GM18861 (cell line): ENCODE measurements at regions not wholly inside any gene's neighbourhood (a gene's known extent, or its start where the extent isn't known, plus 50 kb on each side); places are given as distances from the start of the nearest gene placed in this dataset.

Source experiments
- ATAC-seq: cut with Tn5 transposase; IDR thresholded peaks from one replicate; pipeline ENCODE4 v1.9.1; 2021; ENCODE audit not compliant: unreplicated experiment

DNA sequence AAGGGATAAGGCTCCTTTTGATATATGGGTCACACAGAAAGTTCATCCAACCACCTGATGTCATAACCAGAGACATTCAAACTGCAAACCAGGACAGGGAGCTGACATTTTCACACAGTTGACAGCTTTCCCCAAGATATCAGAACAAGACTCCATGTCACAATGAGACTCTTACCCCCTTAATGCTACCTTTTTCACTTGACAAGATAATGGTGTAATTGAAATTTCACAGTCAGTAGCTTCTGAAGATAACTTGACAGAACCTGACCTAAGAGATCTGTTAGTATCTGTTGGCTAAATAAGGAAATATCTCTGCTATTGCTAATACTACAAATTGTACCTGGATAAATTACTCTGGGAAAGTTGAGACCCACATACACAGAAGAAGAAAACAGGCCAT is 187.3 kb downstream of the C12orf50 start:
- ATAC-seq = no peak

DNA sequence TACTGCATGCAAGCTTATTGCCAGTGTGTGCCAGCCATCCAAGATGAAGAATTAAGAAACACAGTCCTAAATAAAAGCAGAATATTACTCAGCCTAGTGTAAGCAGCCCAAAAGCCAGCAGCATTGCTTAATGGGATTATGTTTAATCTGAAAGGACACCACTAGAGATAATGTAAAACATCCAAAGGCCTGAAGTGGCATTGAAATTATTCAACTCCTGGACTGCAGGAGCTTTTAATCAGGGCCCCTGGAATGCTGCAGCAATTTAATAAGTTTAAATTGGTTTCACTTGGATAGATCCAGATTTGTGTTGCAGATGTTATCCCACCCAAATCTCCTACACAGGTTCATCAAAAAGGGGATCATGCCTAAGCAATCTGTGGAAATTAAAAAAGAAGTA is 193.0 kb downstream of the C12orf50 start:
- ATAC-seq = no peak

DNA sequence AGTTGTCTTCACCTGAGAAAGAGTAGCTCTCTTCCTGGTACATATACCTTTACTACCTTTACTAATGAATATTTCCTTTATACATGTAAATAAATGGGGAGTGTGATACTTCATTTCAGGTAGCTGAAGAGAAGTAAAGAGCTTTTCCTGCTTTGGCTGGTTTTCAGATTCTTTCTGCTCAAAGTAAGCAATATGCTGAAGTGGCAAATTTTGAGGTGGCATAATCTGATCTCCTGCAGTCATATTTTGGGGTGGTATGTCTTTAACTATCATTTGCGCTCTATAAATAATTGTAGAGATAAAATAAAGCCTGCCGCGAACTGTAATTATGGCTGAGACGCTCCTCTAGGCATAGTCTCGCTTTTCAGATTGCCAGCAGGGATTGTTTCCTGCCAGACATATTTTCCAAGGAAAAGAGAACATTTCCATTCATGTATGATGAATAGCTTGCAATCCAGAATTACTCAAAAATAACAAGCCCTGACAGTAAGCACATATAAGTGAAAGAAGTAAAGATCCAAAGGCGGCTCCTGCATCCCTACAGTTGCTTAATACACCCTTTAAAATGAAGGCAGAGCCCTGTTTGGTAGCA is 200.7 kb downstream of the C12orf50 start:
- no peak for ATAC-seq

DNA sequence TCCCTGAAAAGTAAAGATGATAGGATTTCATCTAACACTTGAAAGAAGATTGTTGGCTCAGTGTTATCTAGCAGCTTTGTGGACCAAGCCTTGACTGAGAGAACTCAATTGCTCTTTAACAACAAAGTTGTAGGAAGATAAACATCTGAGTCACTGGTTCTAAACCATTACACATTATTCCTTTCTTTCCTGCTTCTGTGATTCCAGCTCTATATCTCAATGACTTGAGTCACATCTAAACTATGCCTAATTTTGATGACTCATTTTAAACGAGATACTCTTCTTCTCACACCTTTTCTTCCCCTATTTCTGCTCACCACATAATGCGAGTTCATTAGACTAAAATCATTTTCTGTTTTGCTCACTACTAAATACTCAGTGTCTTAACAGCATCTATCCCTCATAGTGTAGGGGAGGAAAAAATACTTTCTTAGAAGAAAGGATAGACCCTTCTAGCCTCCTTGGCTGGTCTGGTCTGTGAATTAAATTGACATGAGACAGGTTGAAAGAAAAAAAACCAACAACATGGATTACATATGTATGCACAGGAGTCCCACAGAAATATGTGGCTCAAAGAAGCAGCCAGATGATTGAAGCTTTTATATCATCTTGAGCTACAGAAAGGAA is 201.4 kb downstream of the C12orf50 start:
- no peak for ATAC-seq

DNA sequence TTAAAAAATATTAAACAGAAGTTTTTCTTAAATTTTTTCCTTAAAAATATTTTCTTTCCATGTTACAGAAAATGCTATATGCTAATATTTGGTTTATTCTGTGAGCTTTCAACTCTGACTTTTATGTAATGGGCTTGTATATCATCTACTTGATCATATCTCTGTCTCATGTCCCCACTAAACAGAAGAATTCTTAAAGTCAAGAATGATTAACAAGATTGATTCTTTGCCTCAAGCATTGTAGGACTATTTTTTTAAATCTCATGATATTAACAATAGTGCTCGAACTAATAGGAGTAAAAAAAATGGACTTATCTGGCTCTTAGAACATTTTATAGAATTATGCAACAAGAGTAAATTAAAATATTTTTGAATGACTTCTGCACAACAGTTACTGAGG is 206.3 kb downstream of the C12orf50 start:
- ATAC-seq = no peak

DNA sequence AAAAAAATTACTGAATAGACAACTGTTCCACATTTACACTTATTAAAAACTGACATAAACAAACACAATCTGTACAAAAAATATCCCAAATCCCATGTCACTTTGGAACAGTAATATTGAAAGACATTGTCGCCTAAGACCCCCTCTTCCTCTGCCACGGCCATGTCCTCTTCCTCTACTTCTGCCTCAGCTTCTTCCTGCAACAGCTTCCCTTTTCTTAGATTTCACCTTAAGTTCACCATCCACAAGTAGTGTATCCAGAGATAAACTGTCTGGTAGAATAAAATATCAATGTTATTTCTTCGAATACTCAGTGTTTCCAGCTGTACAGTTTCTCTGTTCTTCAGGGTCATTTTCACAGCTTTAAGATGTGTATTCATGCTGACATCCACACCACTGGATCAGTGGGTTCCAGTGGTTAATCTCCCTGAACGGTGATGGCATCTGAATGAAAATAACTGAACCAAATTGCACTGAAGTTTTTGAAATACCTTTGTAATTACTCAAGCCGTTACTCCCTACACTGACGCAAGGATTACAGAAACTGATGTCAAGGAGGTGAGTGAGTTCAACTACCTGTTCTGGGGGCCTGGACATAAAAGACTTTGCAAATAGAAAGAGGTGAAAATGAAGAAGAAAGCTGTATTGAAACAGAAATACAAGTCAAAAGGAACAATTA is 208.5 kb downstream of the C12orf50 start:
- ATAC-seq = no peak

DNA sequence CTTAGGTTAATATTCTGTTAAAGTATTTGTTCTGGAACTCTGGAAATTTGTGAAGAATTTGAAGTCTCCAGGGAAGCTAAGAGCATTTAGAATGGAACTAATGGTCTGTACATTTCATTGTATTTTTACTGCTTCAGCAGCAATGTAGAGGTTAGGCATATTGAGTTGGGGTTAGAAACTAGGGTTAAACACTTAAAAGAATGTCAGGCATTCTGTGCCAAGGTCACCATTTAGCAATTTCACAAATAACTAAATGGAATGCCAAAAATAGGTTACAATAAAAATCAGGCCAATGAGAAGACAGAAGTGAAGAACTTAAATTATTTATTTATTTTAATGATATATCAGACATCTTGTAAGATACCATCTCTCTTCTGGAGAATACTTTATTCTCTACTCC is 210.8 kb downstream of the C12orf50 start:
- ATAC-seq = no peak

DNA sequence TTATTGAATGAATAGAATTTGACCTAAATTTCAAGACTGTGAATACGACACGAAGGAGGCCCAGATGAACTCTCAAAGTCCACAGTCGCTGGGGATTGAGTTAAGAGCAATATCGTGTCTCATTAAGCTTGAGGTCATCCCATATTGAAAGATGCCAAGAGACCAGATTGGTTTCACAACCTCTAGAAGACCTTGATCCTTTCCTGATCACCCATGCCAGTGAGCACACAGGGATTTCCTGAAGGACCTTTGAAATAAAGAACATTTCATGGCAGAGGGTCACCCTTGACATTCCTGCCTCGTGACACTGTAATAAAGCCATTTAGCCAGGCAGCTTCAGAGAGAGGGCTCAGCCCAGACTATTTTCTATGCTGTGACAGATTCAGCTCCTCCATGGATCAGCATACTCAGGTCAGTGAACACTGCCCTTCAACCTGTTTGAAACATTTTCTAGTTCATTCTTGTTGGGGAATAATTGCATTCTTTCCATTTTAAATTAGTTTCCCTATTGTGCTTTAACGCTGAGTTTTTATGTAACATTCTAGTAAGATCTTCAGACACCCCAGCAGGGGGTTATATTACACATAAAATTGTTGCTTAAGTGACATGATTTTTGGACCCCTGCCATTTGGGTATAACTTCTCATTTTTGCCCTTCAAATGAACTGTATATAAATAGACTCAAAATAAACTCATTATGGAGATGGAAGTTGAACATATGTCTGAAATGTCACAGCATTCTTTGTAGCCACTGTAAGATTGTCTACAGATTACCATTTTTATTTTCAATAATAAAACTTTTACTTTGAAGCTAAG is 213.2 kb downstream of the C12orf50 start:
- no peak for ATAC-seq

DNA sequence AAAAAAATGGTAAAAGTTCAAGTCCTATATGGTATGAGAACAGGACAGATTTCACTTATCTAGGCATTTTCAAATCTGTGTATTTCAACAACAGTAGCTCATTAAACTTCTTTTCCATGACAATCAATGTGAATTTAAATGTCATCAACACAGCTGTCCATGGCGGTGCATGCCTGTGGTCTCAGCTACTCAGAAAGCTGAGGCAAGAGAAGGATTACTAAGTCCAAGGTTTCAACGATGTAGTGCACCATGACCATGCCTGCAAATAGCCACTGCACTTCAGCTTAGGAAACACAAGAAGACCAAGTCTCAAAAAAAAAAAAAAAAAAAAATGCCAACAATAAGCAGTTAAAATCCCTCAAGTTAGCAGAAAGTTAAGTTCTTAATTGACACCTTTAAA is 214.6 kb downstream of the C12orf50 start:
- ATAC-seq = no peak

DNA sequence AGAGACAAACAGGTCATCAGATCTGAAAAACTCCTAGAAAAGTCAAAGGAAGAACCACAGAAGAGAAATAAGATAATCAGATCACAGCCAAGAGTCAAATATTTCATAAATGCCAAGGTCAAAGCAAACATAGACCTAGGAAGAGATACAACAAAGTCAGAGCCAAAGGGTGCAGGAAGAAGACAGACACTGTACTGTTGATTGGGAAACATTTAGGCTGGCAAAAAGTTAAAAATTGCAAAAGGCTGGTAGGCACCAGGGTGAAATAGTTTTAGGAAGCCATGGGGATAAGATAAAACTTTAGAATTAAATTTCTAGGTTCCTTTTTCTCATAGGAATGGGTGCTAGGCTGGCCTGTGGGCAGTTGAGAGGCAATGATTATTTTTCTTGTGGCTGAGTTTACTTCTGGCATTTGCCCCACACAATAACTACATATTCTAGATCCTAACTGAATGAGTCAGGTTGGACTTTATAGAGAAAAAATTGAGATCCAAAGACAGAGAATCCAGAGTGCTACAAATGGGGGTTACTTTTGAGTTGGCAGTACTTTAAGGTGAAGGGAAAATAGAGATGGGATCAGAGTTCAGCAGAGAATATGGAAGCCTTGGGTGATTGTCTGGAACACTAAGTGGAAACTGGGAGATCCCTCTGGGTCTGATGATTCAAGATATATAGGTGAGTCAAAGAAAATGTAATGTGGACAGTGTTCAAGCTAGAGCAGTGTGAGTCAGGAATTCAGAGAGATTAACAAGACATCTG is 215.5 kb downstream of the C12orf50 start:
- ATAC-seq = no peak

DNA sequence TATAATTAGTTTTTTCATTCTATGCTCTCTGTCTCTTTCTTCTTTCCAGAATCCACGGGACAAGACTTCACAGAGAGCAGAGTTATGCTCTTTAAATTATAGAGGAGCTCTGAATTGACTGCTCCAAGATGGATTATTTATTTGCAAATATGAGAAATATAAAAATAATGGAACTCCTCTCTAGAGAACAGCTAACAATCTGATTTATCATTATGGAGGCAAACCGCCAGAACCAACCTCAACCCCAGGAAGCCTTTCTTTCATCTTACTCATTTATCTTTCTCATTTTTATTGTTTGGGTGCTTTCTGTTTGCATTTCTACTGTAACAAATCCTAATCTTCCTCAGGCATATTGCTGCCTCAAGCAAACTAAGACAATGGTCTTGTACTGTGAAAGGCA is 216.5 kb downstream of the C12orf50 start:
- no peak for ATAC-seq

DNA sequence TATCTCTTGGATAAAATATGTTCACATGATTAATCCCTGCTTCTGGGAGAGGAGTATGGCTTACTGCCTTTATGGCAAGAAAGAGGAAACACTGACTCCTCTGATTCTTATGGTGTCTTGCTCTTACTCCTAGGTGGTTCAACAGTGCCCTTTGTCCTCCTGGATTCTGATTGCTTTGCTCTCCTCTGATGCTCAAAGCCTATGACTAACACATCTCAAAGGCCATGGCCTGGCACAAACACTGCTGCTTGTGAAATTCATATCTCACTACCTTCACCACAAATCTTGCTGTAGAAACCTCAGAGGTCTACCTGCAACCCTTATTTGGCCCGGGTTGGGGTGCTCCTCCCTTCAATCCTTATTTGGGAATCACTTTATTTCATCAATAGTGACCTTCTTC is 217.2 kb downstream of the C12orf50 start:
- no peak for ATAC-seq

DNA sequence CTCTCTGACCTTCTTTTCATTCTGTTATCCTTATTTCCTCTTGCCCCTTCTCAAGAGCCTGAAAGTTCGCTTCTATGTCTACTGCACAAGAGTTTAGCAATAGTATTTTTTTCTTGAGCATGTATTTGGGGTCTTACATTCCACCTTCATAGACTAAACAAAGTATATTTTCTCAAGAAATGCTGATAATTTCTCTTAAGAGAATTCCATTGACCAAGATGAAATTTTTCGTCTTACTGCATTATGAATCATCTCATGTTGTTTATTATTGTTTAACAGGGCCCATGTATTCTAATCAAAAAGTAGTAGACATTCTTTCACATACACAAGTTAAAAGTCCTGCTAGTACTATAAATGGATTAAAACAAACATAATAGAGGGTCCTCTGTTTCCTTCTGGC is 219.3 kb downstream of the C12orf50 start:
- no peak for ATAC-seq

DNA sequence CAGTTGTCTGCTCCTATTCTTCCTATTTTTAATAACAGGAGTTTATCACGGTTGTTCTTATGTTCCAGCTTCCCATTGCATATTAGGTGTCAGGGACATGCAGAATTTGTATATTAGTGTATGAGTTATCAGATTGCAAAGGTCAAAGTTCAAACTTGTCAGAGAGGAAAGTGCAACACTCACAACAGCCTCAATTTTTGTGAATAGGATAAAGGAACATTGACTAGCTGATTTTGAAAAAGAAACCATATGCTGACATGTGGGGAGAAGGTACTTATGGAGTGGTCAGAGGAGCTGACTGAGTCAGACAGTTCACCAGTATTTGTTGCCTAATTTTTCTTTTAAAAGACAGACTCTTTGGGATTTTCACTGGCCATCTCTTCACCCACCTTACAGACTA is 222.1 kb downstream of the C12orf50 start:
- no peak for ATAC-seq

DNA sequence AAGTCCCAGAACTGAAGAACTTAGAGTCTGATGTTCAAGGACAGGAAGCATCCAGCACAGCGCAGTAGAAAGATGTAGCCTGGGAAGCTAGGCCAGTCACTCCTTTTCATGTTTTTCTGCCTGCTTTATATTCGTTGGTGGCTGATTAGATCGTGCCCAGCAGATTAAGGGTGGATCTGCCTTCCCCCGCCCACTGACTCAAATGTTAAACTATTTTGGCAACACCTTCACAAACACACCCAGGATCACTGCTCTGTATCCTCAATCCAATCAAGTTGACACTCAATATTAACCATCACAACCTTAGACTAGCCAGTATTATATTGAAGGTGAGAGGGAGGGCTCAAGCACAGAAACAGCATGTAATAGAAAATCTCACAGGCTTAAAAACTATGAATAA is 222.9 kb downstream of the C12orf50 start:
- no peak for ATAC-seq

DNA sequence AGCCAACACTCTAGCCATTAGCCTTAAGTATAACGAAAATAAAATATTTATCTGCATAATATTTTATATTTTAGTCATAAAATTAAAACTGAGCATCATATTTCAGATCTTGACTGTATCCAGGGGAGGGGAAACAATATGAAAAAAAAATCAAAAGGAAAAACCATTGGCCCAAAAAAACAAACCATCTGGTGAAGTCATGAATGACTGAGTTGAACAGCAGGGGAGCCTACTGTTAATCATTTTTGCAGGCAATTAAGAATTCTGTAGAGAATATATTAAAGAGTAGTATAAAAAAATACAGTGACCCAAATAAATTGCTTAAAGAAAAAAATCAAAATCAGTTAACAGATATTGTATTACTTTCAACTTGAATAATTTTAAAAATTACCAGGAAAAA is 224.8 kb downstream of the C12orf50 start:
- ATAC-seq = no peak

DNA sequence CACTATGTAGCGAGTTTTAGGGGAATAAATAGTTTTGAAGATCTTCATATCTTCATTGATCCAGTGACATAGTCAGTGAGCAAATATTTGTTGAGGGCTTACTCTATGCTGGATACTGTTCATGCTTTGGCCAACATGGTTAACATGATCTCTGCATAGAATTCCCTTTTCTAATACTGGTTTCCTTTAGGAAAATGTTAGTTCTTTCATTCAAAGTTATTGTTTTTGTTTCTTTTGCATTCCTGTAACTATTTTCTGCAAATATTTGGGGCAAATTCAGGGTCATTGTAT is 226.5 kb downstream of the C12orf50 start:
- no peak for ATAC-seq

DNA sequence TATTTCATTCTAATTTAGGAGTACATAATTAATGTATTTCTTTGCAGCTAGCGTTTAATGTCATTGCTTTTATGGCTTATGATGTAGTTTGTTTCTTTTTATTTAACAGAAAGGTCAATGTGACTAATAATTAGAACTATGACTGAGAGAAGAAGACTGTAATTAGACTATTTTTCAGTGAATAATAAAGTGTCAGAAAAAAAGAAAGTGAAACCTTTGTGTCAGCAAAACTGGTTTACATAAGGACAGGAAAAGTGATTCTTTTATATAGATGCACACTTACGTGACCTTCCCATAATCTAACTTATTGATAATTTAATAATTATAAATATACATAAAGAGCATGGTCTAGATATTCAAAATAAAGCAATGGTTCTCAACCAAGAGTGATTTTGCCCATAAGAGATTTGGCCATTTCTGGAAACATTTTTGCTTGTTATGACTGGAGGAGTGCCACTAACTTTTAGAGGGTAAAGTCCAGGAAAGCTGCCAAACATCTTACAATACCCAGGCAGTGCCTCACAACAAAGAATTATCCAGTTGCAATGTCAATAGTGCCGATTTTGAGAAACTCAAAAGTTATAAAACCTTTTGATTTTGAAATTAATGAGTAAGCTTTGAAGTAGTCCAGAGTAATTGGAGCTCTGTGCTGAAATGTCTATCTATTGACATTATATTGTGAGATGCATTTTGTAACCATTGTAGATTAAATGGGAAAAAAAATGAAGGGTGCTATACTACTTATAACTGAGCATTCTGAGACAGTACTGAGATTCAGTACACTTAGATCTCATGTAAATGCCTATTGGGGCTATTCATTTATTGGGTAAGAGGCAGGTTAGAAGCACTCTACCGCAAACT is 227.1 kb downstream of the C12orf50 start:
- peak; percentile 58 for ATAC-seq

DNA sequence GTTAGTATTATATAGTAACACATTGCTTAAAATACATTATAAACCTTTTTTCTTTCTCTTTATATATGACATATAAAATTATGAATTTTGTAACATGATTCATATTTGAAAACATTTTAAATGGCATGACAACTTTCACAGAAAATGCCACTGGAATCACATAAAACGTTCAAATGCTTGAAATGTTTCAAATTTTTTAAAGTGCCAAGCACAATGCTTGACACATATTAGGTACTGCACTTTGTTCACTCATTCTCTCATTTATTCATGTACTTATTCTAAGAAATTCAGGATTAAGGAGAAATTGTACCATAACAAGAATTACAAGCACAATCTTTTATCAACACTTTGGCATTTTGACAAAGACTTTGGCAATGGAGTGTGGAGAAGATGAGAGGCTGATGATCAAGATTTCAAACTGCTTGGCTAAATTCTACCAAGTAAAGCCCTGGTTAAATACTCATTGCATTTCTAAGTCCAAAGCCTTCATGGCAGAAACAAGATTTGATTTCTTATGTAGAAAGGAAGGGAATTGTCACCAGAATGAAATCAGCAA is 232.2 kb downstream of the C12orf50 start:
- no peak for ATAC-seq

DNA sequence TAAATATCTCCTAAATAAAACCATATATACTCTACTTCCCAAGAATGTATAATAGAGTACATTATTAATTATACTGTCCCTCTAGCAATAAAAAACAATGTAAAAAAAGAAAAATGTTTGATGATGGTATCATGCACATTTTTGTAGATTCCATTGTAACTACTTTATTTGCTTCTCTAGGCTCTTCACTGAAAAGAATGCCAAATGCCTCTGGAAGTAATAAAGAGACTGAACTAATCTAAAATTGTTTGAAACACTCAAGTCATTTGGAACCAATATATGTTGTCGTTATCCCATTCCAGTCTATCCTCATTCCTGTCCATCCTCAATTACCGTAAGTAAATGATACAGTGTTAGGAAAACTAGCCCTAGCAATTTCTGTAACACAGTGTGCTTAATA is 233.6 kb downstream of the C12orf50 start:
- no peak for ATAC-seq
